ENCODE measurements at regions not wholly inside any gene's neighbourhood (a gene's known extent, or its start where the extent isn't known, plus 50 kb on each side); places are given as distances from the start of the nearest gene placed in this dataset.

- no peak for DNase-seq (ENCODE audit: low read depth in 3 of 3)
These were observed 194.6 kb downstream of the NRIP1 start for GRCh38 chr21:14869984-14870852.

GRCh38 chr21:14866859-14867765 is 197.7 kb downstream of the NRIP1 start:
- no peak for DNase-seq (ENCODE audit: low read depth in 3 of 3)

GRCh38 chr21:14864211-14865021 is 200.4 kb downstream of the NRIP1 start:
- peak in 1 of 3 experiments; percentile 6 for DNase-seq (ENCODE audit: low read depth in 3 of 3)

- no peak for DNase-seq (ENCODE audit: low read depth in 3 of 3)
These were observed 201.0 kb downstream of the NRIP1 start for GRCh38 chr21:14863745-14864210.

GRCh38 chr21:14862794-14863720 is 201.7 kb downstream of the NRIP1 start:
- no peak for DNase-seq (ENCODE audit: low read depth in 3 of 3)

GRCh38 chr21:14858311-14858710 is 206.5 kb downstream of the NRIP1 start:
- no peak for DNase-seq (ENCODE audit: low read depth in 3 of 3)

- DNase-seq (ENCODE audit: low read depth in 3 of 3): no peak
These were observed 207.3 kb downstream of the NRIP1 start for GRCh38 chr21:14857529-14857928.

GRCh38 chr21:14850394-14850793 is 214.4 kb downstream of the NRIP1 start:
- no peak for DNase-seq (ENCODE audit: low read depth in 3 of 3)

GRCh38 chr21:14846621-14847020 is 218.2 kb downstream of the NRIP1 start:
- no peak for DNase-seq (ENCODE audit: low read depth in 3 of 3)

GRCh38 chr21:14844001-14844400 is 220.8 kb downstream of the NRIP1 start:
- no peak for DNase-seq (ENCODE audit: low read depth in 3 of 3)

GRCh38 chr21:14842601-14843000 is 222.2 kb downstream of the NRIP1 start:
- DNase-seq (ENCODE audit: low read depth in 3 of 3): no peak

- DNase-seq (ENCODE audit: low read depth in 3 of 3): no peak
These were observed 223.0 kb downstream of the NRIP1 start for GRCh38 chr21:14841511-14842472.

GRCh38 chr21:14838400-14838799 is 226.4 kb downstream of the NRIP1 start:
- no peak for DNase-seq (ENCODE audit: low read depth in 3 of 3)

GRCh38 chr21:14836950-14837349 is 227.8 kb downstream of the NRIP1 start:
- no peak for DNase-seq (ENCODE audit: low read depth in 3 of 3)

GRCh38 chr21:14833666-14834351 is 231.0 kb downstream of the NRIP1 start:
- DNase-seq (ENCODE audit: low read depth in 3 of 3): no peak

- no peak for DNase-seq (ENCODE audit: low read depth in 3 of 3)
These were observed 231.6 kb downstream of the NRIP1 start for GRCh38 chr21:14833241-14833640.

- DNase-seq (ENCODE audit: low read depth in 3 of 3): no peak
These were observed 234.5 kb downstream of the NRIP1 start for GRCh38 chr21:14830307-14830706.

- no peak for DNase-seq (ENCODE audit: low read depth in 3 of 3)
These were observed 235.1 kb downstream of the NRIP1 start for GRCh38 chr21:14829685-14830084.

GRCh38 chr21:14827468-14827867 is 237.3 kb downstream of the NRIP1 start:
- no peak for DNase-seq (ENCODE audit: low read depth in 3 of 3)
